GM12878 (cell line): ENCODE measurements at regions not wholly inside any gene's neighbourhood (a gene's known extent, or its start where the extent isn't known, plus 50 kb on each side); places are given as distances from the start of the nearest gene placed in this dataset.
A peak's percentile ranks its signal among the peaks of the same experiment; 100 is the strongest.

Experiments used
- ATAC-seq: fragments of 200-7000 bp; cut with Tn5 transposase; 3 replicates; pipeline ENCODE4 v1.9.1; 2020; ENCODE audit warnings: mild to moderate bottlenecking, moderate library complexity
- BruUV-seq: library from RNA; stranded (reverse); fragments of 400-500 nt; replicated peaks from 2 replicates; lab custom pipeline; 2021; lab: Mats Ljungman, UMichigan
- CTCF ChIA-PET: fragments of 300-600 bp; sonication (Branson Sonifier 250); formaldehyde crosslinking; extraction: SDS; loops from one replicate; lab custom pipeline; 2021; ENCODE audit warnings: inconsistent platforms; lab: Yijun Ruan, JAX
- POLR2A ChIA-PET: fragments of 350-600 bp; formaldehyde crosslinking; extraction: SDS; loops from one replicate; lab custom pipeline; 2021; ENCODE audit warnings: inconsistent platforms; lab: Charles Lee
- RAD21 ChIA-PET: fragments of 300-600 bp; sonication (Branson Sonifier 250); formaldehyde crosslinking; loops from one replicate; lab custom pipeline; 2023; ENCODE audit warnings: antibody characterized with exemption; ENCODE audit not compliant: unreplicated experiment; lab: Charles Lee
- SMC1A ChIA-PET: fragments of 300-600 bp; sonication (Branson Sonifier 250); formaldehyde crosslinking; loops from one replicate; lab custom pipeline; 2023; ENCODE audit not compliant: unreplicated experiment, uncharacterized antibody; lab: Charles Lee
- DNase-seq: peaks from one replicate; pipeline ENCODE4 v3.0.0-alpha.2; 2011; ENCODE audit warnings: low read depth, low spot score
- FAIRE-seq: peaks from 3 replicates; lab custom pipeline; 2011; peaks lifted over from hg19 to GRCh38; lab: Jason Lieb, UNC
- H2AFZ ChIP-seq: 2 replicates; pipeline ENCODE4 v1.6.0; 2011; ENCODE audit warnings: low read depth, low read length, control low read depth; ENCODE audit not compliant: control insufficient read depth
- H3K27ac ChIP-seq: 2 replicates; pipeline ENCODE4 v1.5.1; 2011; ENCODE audit warnings: control low read depth; ENCODE audit not compliant: control insufficient read depth, insufficient read depth
- H3K27me3 ChIP-seq, 2 experiments: replicated peaks in 1 of 2; 2 replicates each; pipeline versions ENCODE4 v1.6.0 to v1.6.1; 2011; ENCODE audit warnings: low read length in 1 of 2; ENCODE audit not compliant: control insufficient read depth in 2 of 2, insufficient read depth in 2 of 2
- H3K36me3 ChIP-seq, 2 experiments: 2 replicates each; pipeline ENCODE4 v1.5.1; 2011; ENCODE audit warnings: low read length in 1 of 2; ENCODE audit not compliant: control insufficient read depth in 2 of 2, insufficient read depth in 2 of 2
- H3K4me1 ChIP-seq: 2 replicates; pipeline ENCODE4 v1.6.1; 2011; ENCODE audit warnings: mild to moderate bottlenecking, low read length, moderate library complexity, mixed read lengths; ENCODE audit not compliant: control insufficient read depth, insufficient read depth
- H3K4me2 ChIP-seq: 2 replicates; pipeline ENCODE4 v1.6.0; 2011; ENCODE audit warnings: control low read depth; ENCODE audit not compliant: control insufficient read depth, insufficient read depth
- H3K4me3 ChIP-seq: fragments of 200-600 bp; sonication (generic); 2 replicates; pipeline ENCODE4 v1.5.1; 2016
- H3K79me2 ChIP-seq: 2 replicates; pipeline ENCODE4 v1.6.0; 2011; ENCODE audit warnings: low read length; ENCODE audit not compliant: control insufficient read depth, insufficient read depth
- H3K9ac ChIP-seq: 2 replicates; pipeline ENCODE4 v1.8.0; 2011; ENCODE audit warnings: low read length, control low read depth, mixed read lengths; ENCODE audit not compliant: control insufficient read depth, insufficient read depth
- H3K9me3 ChIP-seq: replicated peaks from 3 replicates; pipeline ENCODE4 v1.5.1; 2011; ENCODE audit warnings: mild to moderate bottlenecking, low read length; ENCODE audit not compliant: control insufficient read depth, insufficient read depth
- H4K20me1 ChIP-seq: 2 replicates; pipeline ENCODE4 v1.6.0; 2011; ENCODE audit not compliant: control insufficient read depth, insufficient read depth
- BACH1 ChIP-seq: fragments of 450-650 bp; IDR thresholded peaks from 2 replicates; pipeline ENCODE4 v1.6.1; 2017; ENCODE audit warnings: mild to moderate bottlenecking, borderline replicate concordance
- BCL11A ChIP-seq: IDR thresholded peaks from 2 replicates; pipeline ENCODE4 v1.6.1; 2011; ENCODE audit warnings: low read depth, low read length
- CHD2 ChIP-seq: IDR thresholded peaks from 2 replicates; pipeline ENCODE4 v1.6.1; 2011; ENCODE audit warnings: low read depth, low read length, improper control_type of control experiment, borderline replicate concordance
- IRF4 ChIP-seq: IDR thresholded peaks from 2 replicates; pipeline ENCODE4 v1.6.1; 2011; ENCODE audit warnings: low read depth, low read length
- JUNB ChIP-seq: IDR thresholded peaks from 2 replicates; pipeline ENCODE4 v1.6.1; 2016; ENCODE audit warnings: antibody characterized with exemption, mild to moderate bottlenecking
- MTA2 ChIP-seq: fragments of 450-650 bp; IDR thresholded peaks from 2 replicates; pipeline ENCODE4 v1.6.1; 2016; ENCODE audit warnings: low read depth, mild to moderate bottlenecking, moderate library complexity
- PAX5 ChIP-seq: IDR thresholded peaks from 2 replicates; pipeline ENCODE4 v1.6.1; 2011; ENCODE audit warnings: low read depth, low read length, borderline replicate concordance
- POLR2A ChIP-seq: IDR thresholded peaks from 2 replicates; pipeline ENCODE4 v1.6.1; 2011; ENCODE audit warnings: low read depth, mild to moderate bottlenecking, low read length
- POLR2AphosphoS2 ChIP-seq: IDR thresholded peaks from 2 replicates; pipeline ENCODE4 v1.6.1; 2011; ENCODE audit warnings: low read depth, mild to moderate bottlenecking, low read length, improper control_type of control experiment, moderate library complexity
- RUNX3 ChIP-seq: IDR thresholded peaks from 2 replicates; pipeline ENCODE4 v1.6.1; 2012; ENCODE audit warnings: low read length, inconsistent platforms
- SREBF2 ChIP-seq: IDR thresholded peaks from 2 replicates; pipeline ENCODE4 v1.6.1; 2012; ENCODE audit warnings: mild to moderate bottlenecking, low read length
- ZBED1 ChIP-seq: IDR thresholded peaks from 2 replicates; pipeline ENCODE4 v1.6.1; 2016; ENCODE audit warnings: borderline replicate concordance
- ZNF207 ChIP-seq: fragments of 450-650 bp; IDR thresholded peaks from 2 replicates; pipeline ENCODE4 v1.6.1; 2014; ENCODE audit warnings: antibody characterized with exemption, mild to moderate bottlenecking, borderline replicate concordance
- ZNF274 ChIP-seq: IDR thresholded peaks from one replicate; pipeline ENCODE4 v1.8.0; 2011; ENCODE audit not compliant: insufficient read length, insufficient read depth
- WGBS: methylation state at CpG from one replicate; pipeline ENCODE4 v1.1.6; 2016; ENCODE audit warnings: low lambda C conversion rate; ENCODE audit not compliant: insufficient replicate concordance, insufficient coverage; ENCODE audit errors: missing lambda C conversion rate; 5-methylcytosine and 5-hydroxymethylcytosine counted together
- in situ Hi-C: fragments of 300-500 bp; cut with MboI; formaldehyde crosslinking; loops from 9 replicates; pipeline ENCODE4 v1.14.3; 2018; ENCODE audit warnings: mixed read lengths
- intact Hi-C: fragments of 100-400 bp; cut with micrococcal nuclease; formaldehyde crosslinking; loops from one replicate; pipeline ENCODE4 v1.14.2; 2022; ENCODE audit not compliant: unreplicated experiment
- TF ChIP-seq, protein P1 (sequence below): fragments of 450-650 bp; IDR thresholded peaks from 2 replicates; pipeline ENCODE4 v1.6.1; 2018; ENCODE audit warnings: mild to moderate bottlenecking, low read depth, moderate library complexity; ENCODE audit not compliant: partially characterized antibody
- TF ChIP-seq, protein P2 (sequence below): IDR thresholded peaks from 2 replicates; pipeline ENCODE4 v1.6.1; 2012; ENCODE audit warnings: low read depth, low read length, improper control_type of control experiment
- TF ChIP-seq, protein P3 (sequence below): fragments of 450-650 bp; IDR thresholded peaks from 2 replicates; pipeline ENCODE4 v1.6.1; 2017; ENCODE audit warnings: mild to moderate bottlenecking
- TF ChIP-seq, protein P4 (sequence below): IDR thresholded peaks from 2 replicates; pipeline ENCODE4 v1.6.1; 2011; ENCODE audit warnings: low read depth, low read length, improper control_type of control experiment, borderline replicate concordance

DNA sequence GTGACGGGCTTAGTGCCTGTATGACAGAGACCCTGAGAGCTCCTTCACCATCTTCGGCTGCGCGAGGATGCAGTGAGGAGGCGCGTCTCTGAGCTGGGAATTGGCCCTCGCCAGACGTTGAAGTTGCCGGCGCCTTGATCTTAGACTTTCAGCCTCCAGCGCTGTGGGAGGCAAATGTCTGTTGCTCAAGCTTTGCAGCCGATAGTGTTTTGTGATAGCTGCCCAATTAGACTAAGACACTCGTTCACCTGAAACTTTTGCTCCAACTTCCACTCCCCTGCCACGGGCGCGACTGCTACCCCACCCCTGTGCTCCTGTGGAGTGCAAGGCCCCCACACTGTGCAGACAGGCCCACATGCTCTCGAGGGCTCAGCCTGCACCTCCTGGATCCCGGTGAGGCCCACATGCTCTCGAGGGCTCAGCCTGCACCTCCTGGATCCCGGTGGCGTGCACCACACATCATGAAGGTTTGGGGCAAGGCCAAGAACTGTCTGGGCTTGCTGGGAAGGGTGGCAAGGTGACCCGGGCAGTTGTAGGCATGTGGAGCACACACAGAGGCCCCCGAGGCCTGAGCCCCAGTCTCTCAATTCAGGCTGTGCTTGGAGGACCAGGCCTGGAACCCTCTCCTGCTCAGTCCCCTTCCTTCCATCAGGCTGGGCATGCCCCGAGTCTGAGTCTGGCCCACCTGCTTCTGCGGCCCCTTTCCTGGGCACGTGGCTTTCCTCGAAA is 324.6 kb downstream of the TMEM121 start:
- FAIRE-seq (no peak), DNase-seq (no peak), ATAC-seq (no peak)
- H3K79me2 ChIP-seq, result peaks cover 14% of the 10 kb centered on the region
- ChIA-PET RAD21 (no interaction called here), SMC1A (no interaction called here), POLR2A (no interaction called here), CTCF (no interaction called here)
- intact Hi-C loops, result no loop called here
- H2AFZ ChIP-seq, result no peak overlapping the region
- no peaks in the 10 kb centered on the region for H3K9me3 ChIP-seq
- H3K36me3 ChIP-seq, result peaks cover 3 to 46% of the 10 kb centered on the region in 2 experiments; a peak in 3 of 4 replicates
- H3K4me1 ChIP-seq, result no peaks in the 10 kb centered on the region; the same call in 1 of the 2 replicates
- no peak overlapping the region for H3K27ac ChIP-seq
- no TSS peak for BruUV-seq
- no peaks in the 10 kb centered on the region for H4K20me1 ChIP-seq
- H3K4me2 ChIP-seq, result no peak overlapping the region
- no peak overlapping the region for H3K9ac ChIP-seq
- in situ Hi-C loops, result loop anchor here (25.0 kb wide), 1 partner anchor 686 kb away; no protein-coding TSS in a partner anchor
- H3K27me3 ChIP-seq, result no peaks in the 10 kb centered on the region
- H3K4me3 ChIP-seq, result no peak overlapping the region
- no CpG with 5 or more reads among the region's 27 CpGs for WGBS
- TF ChIP-seq ZNF274 (no peak), CHD2 (peak; percentile 43; the same call in 1 of the 2 replicates), BACH1 (peak; percentile 59; the same call in 1 of the 2 replicates), BCL11A (no peak), RUNX3 (no peak), SREBF2 (no peak), IRF4 (no peak), JUNB (no peak), ZBED1 (no peak), ZNF207 (no peak), POLR2AphosphoS2 (peak; percentile 85), PAX5 (0 out of 2 replicates have a peak, but pooled peaks have one; percentile 35), POLR2A (peak; percentile 34; the same call in 1 of the 2 replicates), MTA2 (peak; percentile 35; the same call in 1 of the 2 replicates)
- TF ChIP-seq, protein P1, sequence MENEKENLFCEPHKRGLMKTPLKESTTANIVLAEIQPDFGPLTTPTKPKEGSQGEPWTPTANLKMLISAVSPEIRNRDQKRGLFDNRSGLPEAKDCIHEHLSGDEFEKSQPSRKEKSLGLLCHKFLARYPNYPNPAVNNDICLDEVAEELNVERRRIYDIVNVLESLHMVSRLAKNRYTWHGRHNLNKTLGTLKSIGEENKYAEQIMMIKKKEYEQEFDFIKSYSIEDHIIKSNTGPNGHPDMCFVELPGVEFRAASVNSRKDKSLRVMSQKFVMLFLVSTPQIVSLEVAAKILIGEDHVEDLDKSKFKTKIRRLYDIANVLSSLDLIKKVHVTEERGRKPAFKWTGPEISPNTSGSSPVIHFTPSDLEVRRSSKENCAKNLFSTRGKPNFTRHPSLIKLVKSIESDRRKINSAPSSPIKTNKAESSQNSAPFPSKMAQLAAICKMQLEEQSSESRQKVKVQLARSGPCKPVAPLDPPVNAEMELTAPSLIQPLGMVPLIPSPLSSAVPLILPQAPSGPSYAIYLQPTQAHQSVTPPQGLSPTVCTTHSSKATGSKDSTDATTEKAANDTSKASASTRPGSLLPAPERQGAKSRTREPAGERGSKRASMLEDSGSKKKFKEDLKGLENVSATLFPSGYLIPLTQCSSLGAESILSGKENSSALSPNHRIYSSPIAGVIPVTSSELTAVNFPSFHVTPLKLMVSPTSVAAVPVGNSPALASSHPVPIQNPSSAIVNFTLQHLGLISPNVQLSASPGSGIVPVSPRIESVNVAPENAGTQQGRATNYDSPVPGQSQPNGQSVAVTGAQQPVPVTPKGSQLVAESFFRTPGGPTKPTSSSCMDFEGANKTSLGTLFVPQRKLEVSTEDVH, result peak; percentile 53
- TF ChIP-seq, protein P2, sequence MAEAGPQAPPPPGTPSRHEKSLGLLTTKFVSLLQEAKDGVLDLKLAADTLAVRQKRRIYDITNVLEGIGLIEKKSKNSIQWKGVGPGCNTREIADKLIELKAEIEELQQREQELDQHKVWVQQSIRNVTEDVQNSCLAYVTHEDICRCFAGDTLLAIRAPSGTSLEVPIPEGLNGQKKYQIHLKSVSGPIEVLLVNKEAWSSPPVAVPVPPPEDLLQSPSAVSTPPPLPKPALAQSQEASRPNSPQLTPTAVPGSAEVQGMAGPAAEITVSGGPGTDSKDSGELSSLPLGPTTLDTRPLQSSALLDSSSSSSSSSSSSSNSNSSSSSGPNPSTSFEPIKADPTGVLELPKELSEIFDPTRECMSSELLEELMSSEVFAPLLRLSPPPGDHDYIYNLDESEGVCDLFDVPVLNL, result no peak
- TF ChIP-seq, protein P3, sequence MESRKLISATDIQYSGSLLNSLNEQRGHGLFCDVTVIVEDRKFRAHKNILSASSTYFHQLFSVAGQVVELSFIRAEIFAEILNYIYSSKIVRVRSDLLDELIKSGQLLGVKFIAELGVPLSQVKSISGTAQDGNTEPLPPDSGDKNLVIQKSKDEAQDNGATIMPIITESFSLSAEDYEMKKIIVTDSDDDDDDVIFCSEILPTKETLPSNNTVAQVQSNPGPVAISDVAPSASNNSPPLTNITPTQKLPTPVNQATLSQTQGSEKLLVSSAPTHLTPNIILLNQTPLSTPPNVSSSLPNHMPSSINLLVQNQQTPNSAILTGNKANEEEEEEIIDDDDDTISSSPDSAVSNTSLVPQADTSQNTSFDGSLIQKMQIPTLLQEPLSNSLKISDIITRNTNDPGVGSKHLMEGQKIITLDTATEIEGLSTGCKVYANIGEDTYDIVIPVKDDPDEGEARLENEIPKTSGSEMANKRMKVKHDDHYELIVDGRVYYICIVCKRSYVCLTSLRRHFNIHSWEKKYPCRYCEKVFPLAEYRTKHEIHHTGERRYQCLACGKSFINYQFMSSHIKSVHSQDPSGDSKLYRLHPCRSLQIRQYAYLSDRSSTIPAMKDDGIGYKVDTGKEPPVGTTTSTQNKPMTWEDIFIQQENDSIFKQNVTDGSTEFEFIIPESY, result no peak
- TF ChIP-seq, protein P4, sequence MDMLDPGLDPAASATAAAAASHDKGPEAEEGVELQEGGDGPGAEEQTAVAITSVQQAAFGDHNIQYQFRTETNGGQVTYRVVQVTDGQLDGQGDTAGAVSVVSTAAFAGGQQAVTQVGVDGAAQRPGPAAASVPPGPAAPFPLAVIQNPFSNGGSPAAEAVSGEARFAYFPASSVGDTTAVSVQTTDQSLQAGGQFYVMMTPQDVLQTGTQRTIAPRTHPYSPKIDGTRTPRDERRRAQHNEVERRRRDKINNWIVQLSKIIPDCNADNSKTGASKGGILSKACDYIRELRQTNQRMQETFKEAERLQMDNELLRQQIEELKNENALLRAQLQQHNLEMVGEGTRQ, result no peak
